CD14-positive monocyte (primary cell): ENCODE measurements at regions not wholly inside any gene's neighbourhood (a gene's known extent, or its start where the extent isn't known, plus 50 kb on each side); places are given as distances from the start of the nearest gene placed in this dataset.

Experiments
- DNase-seq, 3 donors: peaks; one replicate each; pipeline ENCODE4 v3.0.0-alpha.2; 2011 to 2022
- H2AFZ ChIP-seq: 2 replicates; pipeline ENCODE4 v1.6.0; 2012; ENCODE audit warnings: mild to moderate bottlenecking, low read depth, low read length, inconsistent platforms; ENCODE audit not compliant: insufficient read depth, poor library complexity, severe bottlenecking
- H3K27ac ChIP-seq, 2 donors: 1 replicate in 1 of 2; 2 replicates in 1 of 2; pipeline ENCODE4 v1.5.1; 2012 to 2013; ENCODE audit warnings: low read length in 2 of 2, control low read depth in 1 of 2, inconsistent platforms in 1 of 2, low read depth in 1 of 2, mild to moderate bottlenecking in 1 of 2
- H3K27me3 ChIP-seq, 2 donors: one replicate each; pipeline versions ENCODE4 v1.6.0 to v1.6.1; 2011 to 2013; ENCODE audit warnings: low read length in 2 of 2; ENCODE audit not compliant: control insufficient read depth in 2 of 2, insufficient read depth in 2 of 2
- H3K36me3 ChIP-seq, 2 donors: replicated peaks in 1 of 2; 1 replicate in 1 of 2; 2 replicates in 1 of 2; pipeline versions ENCODE4 v1.5.1 to v1.6.1; 2012 to 2013; ENCODE audit warnings: low read length in 2 of 2, control low read depth in 1 of 2, inconsistent platforms in 1 of 2, mild to moderate bottlenecking in 1 of 2; ENCODE audit not compliant: insufficient read depth in 2 of 2, control insufficient read depth in 1 of 2
- H3K4me1 ChIP-seq, 2 donors: 1 replicate in 1 of 2; 2 replicates in 1 of 2; pipeline versions ENCODE4 v1.5.1 to v1.6.1; 2012 to 2013; ENCODE audit warnings: low read length in 2 of 2, control low read depth in 1 of 2, inconsistent platforms in 1 of 2, mild to moderate bottlenecking in 1 of 2, moderate library complexity in 1 of 2; ENCODE audit not compliant: insufficient read depth in 2 of 2, control insufficient read depth in 1 of 2
- H3K4me2 ChIP-seq: replicated peaks from 2 replicates; pipeline ENCODE3; 2012; ENCODE audit warnings: low read length, moderate library complexity, mild to moderate bottlenecking; ENCODE audit not compliant: poor library complexity, severe bottlenecking; ENCODE audit errors: extremely low read depth
- H3K4me3 ChIP-seq, 3 experiments: fragments of 200-600 bp in 1 of 3; sonication (generic) in 1 of 3; replicated peaks in 1 of 3; 1 replicate in 2 of 3; 2 replicates in 1 of 3; pipeline ENCODE4 v1.5.1; 2011 to 2013; ENCODE audit warnings: low read length in 3 of 3, mild to moderate bottlenecking in 3 of 3, control low read depth in 2 of 3, low read depth in 2 of 3, inconsistent platforms in 1 of 3, moderate library complexity in 1 of 3
- H3K79me2 ChIP-seq: 2 replicates; pipeline ENCODE4 v1.6.0; 2012; ENCODE audit warnings: mild to moderate bottlenecking, control low read depth, inconsistent platforms, low read length, moderate library complexity; ENCODE audit not compliant: insufficient read depth
- H3K9ac ChIP-seq: 2 replicates; pipeline ENCODE4 v1.6.0; 2017; ENCODE audit warnings: low read length, mild to moderate bottlenecking; ENCODE audit not compliant: insufficient read depth, poor library complexity, severe bottlenecking
- H3K9me3 ChIP-seq, 2 donors: replicated peaks in 1 of 2; 1 replicate in 1 of 2; 2 replicates in 1 of 2; pipeline versions ENCODE4 v1.5.1 to v1.6.1; 2012 to 2013; ENCODE audit warnings: low read length in 2 of 2, control low read depth in 1 of 2; ENCODE audit not compliant: control insufficient read depth in 1 of 2, insufficient read depth in 1 of 2
- H4K20me1 ChIP-seq: 2 replicates; pipeline ENCODE4 v1.6.0; 2012; ENCODE audit warnings: mild to moderate bottlenecking, low read length, control low read depth, moderate library complexity; ENCODE audit not compliant: insufficient read depth
- H3K27ac Mint-ChIP-seq, 7 donors: one replicate each; pipeline ENCODE4 v1.8.0; 2020; ENCODE audit warnings: mild to moderate bottlenecking in 7 of 7, mixed read lengths in 7 of 7, moderate library complexity in 6 of 7, inconsistent platforms in 2 of 7
- H3K27me3 Mint-ChIP-seq, 3 donors: one replicate each; pipeline ENCODE4 v1.8.0; 2021 to 2022; ENCODE audit warnings: low read depth in 3 of 3, mild to moderate bottlenecking in 3 of 3, mixed read lengths in 3 of 3, moderate library complexity in 3 of 3, inconsistent platforms in 1 of 3
- H3K36me3 Mint-ChIP-seq, 2 donors: one replicate each; pipeline ENCODE4 v1.8.0; 2020; ENCODE audit warnings: mixed read lengths in 2 of 2, inconsistent platforms in 1 of 2, mild to moderate bottlenecking in 1 of 2
- H3K4me1 Mint-ChIP-seq: one replicate; pipeline ENCODE4 v1.8.0; 2020; ENCODE audit warnings: mild to moderate bottlenecking, mixed read lengths
- H3K4me3 Mint-ChIP-seq, 2 donors: one replicate each; pipeline ENCODE4 v1.8.0; 2020; ENCODE audit warnings: mild to moderate bottlenecking in 2 of 2, mixed read lengths in 2 of 2, moderate library complexity in 1 of 2
- H3K9me3 Mint-ChIP-seq, 7 donors: one replicate each; pipeline ENCODE4 v1.8.0; 2020 to 2022; ENCODE audit warnings: mixed read lengths in 7 of 7, mild to moderate bottlenecking in 6 of 7, moderate library complexity in 6 of 7, inconsistent platforms in 2 of 7
- WGBS: methylation state at CpG from one replicate; pipeline ENCODE4 v1.1.5; 2013; ENCODE audit warnings: missing lambda C conversion rate; ENCODE audit not compliant: insufficient coverage; 5-methylcytosine and 5-hydroxymethylcytosine counted together
- intact Hi-C, 2 donors: fragments of 100-400 bp; cut with micrococcal nuclease; formaldehyde crosslinking; loops; one replicate each; pipeline versions ENCODE4 v1.15.0 to v1.15.1; 2023
- TF ChIP-seq, protein P1 (sequence below): fragments of 200-600 bp; IDR thresholded peaks from one replicate; pipeline ENCODE4 v1.8.0; 2022; ENCODE audit warnings: antibody characterized with exemption, mild to moderate bottlenecking

- Mint-ChIP-seq H3K27me3 (peaks cover 0 to 2% (median 0%) of the 10 kb centered on the region in 3 donors), H3K4me3 (no peak overlapping the region), H3K4me1 (peaks cover 4% of the 10 kb centered on the region), H3K9me3 (no peaks in the 10 kb centered on the region), H3K27ac (no peak overlapping the region), H3K36me3 (no peaks in the 10 kb centered on the region)
- DNase-seq: no peak
- Histone ChIP-seq H3K9me3 (no peaks in the 10 kb centered on the region), H3K4me1 (no peaks in the 10 kb centered on the region), H3K4me2 (no peak overlapping the region), H4K20me1 (no peaks in the 10 kb centered on the region), H3K79me2 (no peaks in the 10 kb centered on the region), H2AFZ (no peak overlapping the region), H3K9ac (no peak overlapping the region), H3K27ac (no peak overlapping the region), H3K36me3 (no peaks in the 10 kb centered on the region), H3K27me3 (no peaks in the 10 kb centered on the region), H3K4me3 (no peak overlapping the region)
- intact Hi-C loops: no loop called here
- TF ChIP-seq, protein P1, sequence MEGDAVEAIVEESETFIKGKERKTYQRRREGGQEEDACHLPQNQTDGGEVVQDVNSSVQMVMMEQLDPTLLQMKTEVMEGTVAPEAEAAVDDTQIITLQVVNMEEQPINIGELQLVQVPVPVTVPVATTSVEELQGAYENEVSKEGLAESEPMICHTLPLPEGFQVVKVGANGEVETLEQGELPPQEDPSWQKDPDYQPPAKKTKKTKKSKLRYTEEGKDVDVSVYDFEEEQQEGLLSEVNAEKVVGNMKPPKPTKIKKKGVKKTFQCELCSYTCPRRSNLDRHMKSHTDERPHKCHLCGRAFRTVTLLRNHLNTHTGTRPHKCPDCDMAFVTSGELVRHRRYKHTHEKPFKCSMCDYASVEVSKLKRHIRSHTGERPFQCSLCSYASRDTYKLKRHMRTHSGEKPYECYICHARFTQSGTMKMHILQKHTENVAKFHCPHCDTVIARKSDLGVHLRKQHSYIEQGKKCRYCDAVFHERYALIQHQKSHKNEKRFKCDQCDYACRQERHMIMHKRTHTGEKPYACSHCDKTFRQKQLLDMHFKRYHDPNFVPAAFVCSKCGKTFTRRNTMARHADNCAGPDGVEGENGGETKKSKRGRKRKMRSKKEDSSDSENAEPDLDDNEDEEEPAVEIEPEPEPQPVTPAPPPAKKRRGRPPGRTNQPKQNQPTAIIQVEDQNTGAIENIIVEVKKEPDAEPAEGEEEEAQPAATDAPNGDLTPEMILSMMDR: no peak
These were observed 326.9 kb upstream of the MIR17HG start for GRCh38 chr13:91020461-91021034.

DNA sequence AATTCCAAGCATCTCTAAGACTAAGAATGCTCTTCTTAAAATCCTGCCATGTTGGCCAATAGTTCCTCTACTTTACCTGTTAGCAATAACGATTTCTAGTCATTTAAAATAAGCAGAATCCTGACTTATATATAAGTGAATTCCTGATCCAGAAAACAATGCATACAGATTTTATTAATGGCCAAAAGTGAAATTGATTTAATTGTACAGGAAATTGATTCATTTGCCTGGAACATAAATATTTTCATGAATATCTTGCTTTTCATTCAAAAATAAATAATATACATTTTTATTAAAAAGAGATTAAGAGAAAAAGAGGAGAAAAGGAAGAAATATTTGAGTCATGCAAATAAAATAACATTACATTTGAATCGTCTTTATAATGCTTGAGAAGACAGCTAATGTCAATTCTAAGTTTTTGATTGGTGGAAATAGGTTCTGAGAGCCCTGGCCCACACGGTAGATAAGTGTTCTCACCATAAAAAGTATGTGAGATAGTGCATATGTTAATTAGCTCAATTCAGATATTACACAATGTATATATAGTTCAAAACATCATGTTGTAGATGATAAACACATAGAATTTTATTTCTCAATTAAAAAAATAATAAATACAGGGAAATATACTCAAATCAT lies 323.2 kb upstream of the MIR17HG start:
- intact Hi-C loops: no loop called here
- H3K4me3 Mint-ChIP-seq: no peak overlapping the region
- H3K27ac Mint-ChIP-seq: no peak overlapping the region
- no peaks in the 10 kb centered on the region for H3K36me3 ChIP-seq
- H2AFZ ChIP-seq: no peak overlapping the region
- no peaks in the 10 kb centered on the region for H3K79me2 ChIP-seq
- peaks cover 0 to 2% (median 1%) of the 10 kb centered on the region in 3 donors for H3K27me3 Mint-ChIP-seq
- no peak for DNase-seq
- no peaks in the 10 kb centered on the region for H3K4me1 ChIP-seq
- no peaks in the 10 kb centered on the region for H3K27me3 ChIP-seq
- H3K9ac ChIP-seq: no peak overlapping the region
- WGBS: no CpG with 5 or more reads among the region's 3 CpGs
- TF ChIP-seq, protein P1: no peak
- H3K4me2 ChIP-seq: no peak overlapping the region
- H3K36me3 Mint-ChIP-seq: no peaks in the 10 kb centered on the region
- no peak overlapping the region for H3K4me3 ChIP-seq
- peaks cover 0 to 3% (median 0%) of the 10 kb centered on the region in 7 donors for H3K9me3 Mint-ChIP-seq
- no peaks in the 10 kb centered on the region for H3K4me1 Mint-ChIP-seq
- H4K20me1 ChIP-seq: no peaks in the 10 kb centered on the region
- no peak overlapping the region for H3K27ac ChIP-seq
- H3K9me3 ChIP-seq: no peaks in the 10 kb centered on the region
